Endothelial cell of umbilical vein (primary cell): ENCODE measurements at regions not wholly inside any gene's neighbourhood (a gene's known extent, or its start where the extent isn't known, plus 50 kb on each side); places are given as distances from the start of the nearest gene placed in this dataset.
A peak's percentile ranks its signal among the peaks of the same experiment; 100 is the strongest.

Experiments
- CTCF ChIP-seq, 2 donors: IDR thresholded peaks; 1 replicate in 1 of 2; 2 replicates in 1 of 2; pipeline ENCODE4 v1.5.1; 2011; ENCODE audit warnings: low read length in 2 of 2, mild to moderate bottlenecking in 2 of 2, moderate library complexity in 2 of 2, control low read depth in 1 of 2, inconsistent platforms in 1 of 2, low read depth in 1 of 2; ENCODE audit not compliant: insufficient read depth in 1 of 2; ENCODE audit errors: extremely low read depth in 1 of 2
- FOS ChIP-seq: IDR thresholded peaks from 2 replicates; pipeline ENCODE4 v1.6.1; 2011; ENCODE audit warnings: mild to moderate bottlenecking, low read length, moderate library complexity, borderline replicate concordance; ENCODE audit not compliant: insufficient read depth
- MYC ChIP-seq: IDR thresholded peaks from one replicate; pipeline ENCODE4 v1.6.1; 2011; ENCODE audit warnings: mild to moderate bottlenecking, low read depth, low read length
- POLR2A ChIP-seq: IDR thresholded peaks from 2 replicates; pipeline ENCODE4 v1.6.1; 2012; ENCODE audit warnings: low read depth, mild to moderate bottlenecking, control low read depth, low read length
- POLR2AphosphoS5 ChIP-seq: IDR thresholded peaks from 2 replicates; pipeline ENCODE4 v1.6.1; 2012; ENCODE audit warnings: low read depth, mild to moderate bottlenecking, control low read depth, low read length, moderate library complexity; ENCODE audit not compliant: insufficient read depth

DNA sequence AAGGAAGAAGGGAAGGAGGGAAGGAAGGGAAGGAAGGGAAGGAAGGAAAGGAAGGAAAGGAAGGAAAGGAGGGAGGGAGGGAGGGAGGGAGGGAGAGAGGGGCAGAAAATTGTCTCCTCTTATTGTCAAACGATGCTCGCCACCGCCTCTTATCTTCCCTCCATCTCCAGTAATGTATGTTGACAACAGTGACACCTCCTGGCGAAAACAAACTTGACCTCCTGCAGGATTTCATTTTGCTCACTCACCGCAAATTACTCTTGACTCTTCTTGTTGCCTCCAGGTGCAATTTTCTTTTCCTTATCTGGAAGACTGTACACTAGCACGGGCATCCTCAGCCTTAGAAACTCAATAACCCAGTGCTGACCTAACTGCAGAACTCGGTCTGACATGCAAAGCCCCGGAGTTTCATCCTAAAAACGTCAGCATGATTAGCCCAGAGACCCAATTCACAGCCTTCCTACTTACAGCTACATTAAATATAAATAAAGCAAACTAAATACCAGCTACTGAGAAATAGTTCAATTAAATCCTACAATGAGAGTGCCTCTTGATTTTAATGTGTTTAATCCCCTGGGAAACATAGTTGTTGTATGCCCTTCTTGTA is 512.4 kb upstream of the TMPO start:
- TF ChIP-seq POLR2A, result no peak
- peak; percentile 33 to 46 for TF ChIP-seq CTCF (IDR thresholded peaks at IDR 0.05; ENCODE audit: extremely low read depth in 1 of 2, insufficient read depth in 1 of 2, low read depth in 1 of 2, low read length in 2 of 2)
- no peak for TF ChIP-seq POLR2AphosphoS5
- no peak for TF ChIP-seq MYC
- TF ChIP-seq FOS, result no peak
